ENCODE measurements at regions not wholly inside any gene's neighbourhood (a gene's known extent, or its start where the extent isn't known, plus 50 kb on each side); places are given as distances from the start of the nearest gene placed in this dataset.

GRCh38 chr7:26440233-26441001 is 148.8 kb downstream of the SNX10 start:
- 75 to 85% (median 80%) methylated on average over 7 of the region's 7 CpGs for WGBS, 5 donors
- H3K27me3 ChIP-seq (replicated peaks in 1 of 7), result no peaks in the 10 kb centered on the region
- no peak overlapping the region for H3K4me3 ChIP-seq
- intact Hi-C loops (cut with DNase I; ENCODE audit: low total_unique reads), result no loop called here
- H3K36me3 ChIP-seq, result no peaks in the 10 kb centered on the region
- no peak overlapping the region for H3K27ac ChIP-seq
- H3K9me3 ChIP-seq, result no peaks in the 10 kb centered on the region
- no peak for DNase-seq
- peaks cover 0 to 5% (median 0%) of the 10 kb centered on the region in 6 donors for H3K4me1 ChIP-seq
- TF ChIP-seq CTCF (IDR thresholded peaks at IDR 0.05 in 8 of 11, conservative IDR thresholded peaks at IDR 0.05 in 3 of 11), result no peak
- TF ChIP-seq POLR2AphosphoS5 (IDR thresholded peaks at IDR 0.05), result no peak
- no peak for TF ChIP-seq POLR2A (IDR thresholded peaks at IDR 0.05)

GRCh38 chr7:26441002-26441521 is 149.4 kb downstream of the SNX10 start:
- no peak overlapping the region for H3K4me3 ChIP-seq
- DNase-seq, result no peak
- 80 to 88% (median 82%) methylated on average over 13 of the region's 13 CpGs for WGBS, 5 donors
- intact Hi-C loops (cut with DNase I; ENCODE audit: low total_unique reads), result no loop called here
- peaks cover 0 to 5% (median 0%) of the 10 kb centered on the region in 6 donors for H3K4me1 ChIP-seq
- TF ChIP-seq POLR2A (IDR thresholded peaks at IDR 0.05) (no peak), POLR2AphosphoS5 (IDR thresholded peaks at IDR 0.05) (no peak), CTCF (IDR thresholded peaks at IDR 0.05 in 8 of 11, conservative IDR thresholded peaks at IDR 0.05 in 3 of 11) (no peak)
- H3K27ac ChIP-seq, result no peak overlapping the region
- H3K27me3 ChIP-seq (replicated peaks in 1 of 7), result no peaks in the 10 kb centered on the region
- H3K9me3 ChIP-seq, result no peaks in the 10 kb centered on the region
- no peaks in the 10 kb centered on the region for H3K36me3 ChIP-seq

- no peak for TF ChIP-seq CTCF (IDR thresholded peaks at IDR 0.05 in 8 of 11, conservative IDR thresholded peaks at IDR 0.05 in 3 of 11)
- TF ChIP-seq POLR2AphosphoS5 (IDR thresholded peaks at IDR 0.05), result no peak
- TF ChIP-seq POLR2A (IDR thresholded peaks at IDR 0.05), result no peak
- H3K27ac ChIP-seq, result no peak overlapping the region
- whole genome bisulfite sequencing, 5 donors, result 91 to 93% (median 91%) methylated on average over 7 of the region's 7 CpGs
These were observed 150.1 kb downstream of the SNX10 start for GRCh38 chr7:26441611-26442277.

GRCh38 chr7:26443006-26443405 is 151.3 kb downstream of the SNX10 start:
- H3K36me3 ChIP-seq, result no peaks in the 10 kb centered on the region
- no peaks in the 10 kb centered on the region for H3K27me3 ChIP-seq (replicated peaks in 1 of 7)
- H3K27ac ChIP-seq, result no peak overlapping the region
- no peak for DNase-seq
- H3K4me1 ChIP-seq, result peaks cover 0 to 5% (median 0%) of the 10 kb centered on the region in 6 donors
- TF ChIP-seq CTCF (IDR thresholded peaks at IDR 0.05 in 8 of 11, conservative IDR thresholded peaks at IDR 0.05 in 3 of 11) (no peak), POLR2AphosphoS5 (IDR thresholded peaks at IDR 0.05) (no peak), POLR2A (IDR thresholded peaks at IDR 0.05) (no peak)
- H3K4me3 ChIP-seq, result no peak overlapping the region
- 92 to 97% (median 94%) methylated on average over 4 of the region's 4 CpGs for WGBS, 5 donors
- intact Hi-C loops (cut with DNase I; ENCODE audit: low total_unique reads), result no loop called here
- no peaks in the 10 kb centered on the region for H3K9me3 ChIP-seq

More at GRCh38 chr7:26441611-26442277, 150.1 kb downstream of the SNX10 start:
- intact Hi-C loops (cut with DNase I; ENCODE audit: low total_unique reads), result no loop called here
- no peaks in the 10 kb centered on the region for H3K36me3 ChIP-seq
- no peak overlapping the region for H3K4me3 ChIP-seq
- no peaks in the 10 kb centered on the region for H3K9me3 ChIP-seq
- peaks cover 0 to 5% (median 0%) of the 10 kb centered on the region in 6 donors for H3K4me1 ChIP-seq
- no peak for DNase-seq
- no peaks in the 10 kb centered on the region for H3K27me3 ChIP-seq (replicated peaks in 1 of 7)

All from spleen (tissue), 11 donors.